Panc1 (cell line): ENCODE measurements at regions not wholly inside any gene's neighbourhood (a gene's known extent, or its start where the extent isn't known, plus 50 kb on each side); places are given as distances from the start of the nearest gene placed in this dataset.

ENCODE experiments used
- POLR2AphosphoS5 ChIP-seq: IDR thresholded peaks from 2 replicates; pipeline ENCODE4 v1.6.1; 2012; ENCODE audit warnings: mild to moderate bottlenecking, low read depth, low read length, moderate library complexity
- SIN3A ChIP-seq: IDR thresholded peaks from 2 replicates; pipeline ENCODE4 v1.6.1; 2012; ENCODE audit warnings: low read depth, mild to moderate bottlenecking, low read length, moderate library complexity, borderline replicate concordance; ENCODE audit not compliant: insufficient read depth
- TF ChIP-seq, protein P1 (sequence below), 2 experiments: IDR thresholded peaks; 2 replicates each; pipeline ENCODE4 v1.6.1; 2011 to 2012; ENCODE audit warnings: low read depth in 2 of 2, control low read depth in 1 of 2, low read length in 1 of 2, mild to moderate bottlenecking in 1 of 2, moderate library complexity in 1 of 2; ENCODE audit not compliant: insufficient read depth in 1 of 2
- TF ChIP-seq, protein P2 (sequence below): fragments of 450-650 bp; IDR thresholded peaks from 2 replicates; pipeline ENCODE4 v1.5.1; 2017; ENCODE audit warnings: mild to moderate bottlenecking

DNA sequence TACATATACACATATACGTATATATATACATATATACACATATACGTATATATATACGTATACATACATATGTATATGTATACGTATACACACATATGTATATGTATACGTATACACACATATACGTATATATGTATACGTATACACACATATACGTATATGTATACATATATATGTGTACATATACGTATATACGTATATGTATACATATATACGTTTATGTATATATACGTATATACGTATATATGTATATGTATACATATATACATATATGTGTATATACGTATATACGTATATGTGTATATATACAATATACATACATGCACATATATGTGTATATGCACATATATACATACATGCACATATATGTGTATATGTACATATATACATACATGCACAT lies 396.2 kb upstream of the DUSP10 start:
- TF ChIP-seq, protein P1, sequence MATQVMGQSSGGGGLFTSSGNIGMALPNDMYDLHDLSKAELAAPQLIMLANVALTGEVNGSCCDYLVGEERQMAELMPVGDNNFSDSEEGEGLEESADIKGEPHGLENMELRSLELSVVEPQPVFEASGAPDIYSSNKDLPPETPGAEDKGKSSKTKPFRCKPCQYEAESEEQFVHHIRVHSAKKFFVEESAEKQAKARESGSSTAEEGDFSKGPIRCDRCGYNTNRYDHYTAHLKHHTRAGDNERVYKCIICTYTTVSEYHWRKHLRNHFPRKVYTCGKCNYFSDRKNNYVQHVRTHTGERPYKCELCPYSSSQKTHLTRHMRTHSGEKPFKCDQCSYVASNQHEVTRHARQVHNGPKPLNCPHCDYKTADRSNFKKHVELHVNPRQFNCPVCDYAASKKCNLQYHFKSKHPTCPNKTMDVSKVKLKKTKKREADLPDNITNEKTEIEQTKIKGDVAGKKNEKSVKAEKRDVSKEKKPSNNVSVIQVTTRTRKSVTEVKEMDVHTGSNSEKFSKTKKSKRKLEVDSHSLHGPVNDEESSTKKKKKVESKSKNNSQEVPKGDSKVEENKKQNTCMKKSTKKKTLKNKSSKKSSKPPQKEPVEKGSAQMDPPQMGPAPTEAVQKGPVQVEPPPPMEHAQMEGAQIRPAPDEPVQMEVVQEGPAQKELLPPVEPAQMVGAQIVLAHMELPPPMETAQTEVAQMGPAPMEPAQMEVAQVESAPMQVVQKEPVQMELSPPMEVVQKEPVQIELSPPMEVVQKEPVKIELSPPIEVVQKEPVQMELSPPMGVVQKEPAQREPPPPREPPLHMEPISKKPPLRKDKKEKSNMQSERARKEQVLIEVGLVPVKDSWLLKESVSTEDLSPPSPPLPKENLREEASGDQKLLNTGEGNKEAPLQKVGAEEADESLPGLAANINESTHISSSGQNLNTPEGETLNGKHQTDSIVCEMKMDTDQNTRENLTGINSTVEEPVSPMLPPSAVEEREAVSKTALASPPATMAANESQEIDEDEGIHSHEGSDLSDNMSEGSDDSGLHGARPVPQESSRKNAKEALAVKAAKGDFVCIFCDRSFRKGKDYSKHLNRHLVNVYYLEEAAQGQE (IDR thresholded peaks at IDR 0.05; ENCODE audit: insufficient read depth in 1 of 2, low read depth in 2 of 2, low read length in 1 of 2), result no peak
- TF ChIP-seq, protein P2, sequence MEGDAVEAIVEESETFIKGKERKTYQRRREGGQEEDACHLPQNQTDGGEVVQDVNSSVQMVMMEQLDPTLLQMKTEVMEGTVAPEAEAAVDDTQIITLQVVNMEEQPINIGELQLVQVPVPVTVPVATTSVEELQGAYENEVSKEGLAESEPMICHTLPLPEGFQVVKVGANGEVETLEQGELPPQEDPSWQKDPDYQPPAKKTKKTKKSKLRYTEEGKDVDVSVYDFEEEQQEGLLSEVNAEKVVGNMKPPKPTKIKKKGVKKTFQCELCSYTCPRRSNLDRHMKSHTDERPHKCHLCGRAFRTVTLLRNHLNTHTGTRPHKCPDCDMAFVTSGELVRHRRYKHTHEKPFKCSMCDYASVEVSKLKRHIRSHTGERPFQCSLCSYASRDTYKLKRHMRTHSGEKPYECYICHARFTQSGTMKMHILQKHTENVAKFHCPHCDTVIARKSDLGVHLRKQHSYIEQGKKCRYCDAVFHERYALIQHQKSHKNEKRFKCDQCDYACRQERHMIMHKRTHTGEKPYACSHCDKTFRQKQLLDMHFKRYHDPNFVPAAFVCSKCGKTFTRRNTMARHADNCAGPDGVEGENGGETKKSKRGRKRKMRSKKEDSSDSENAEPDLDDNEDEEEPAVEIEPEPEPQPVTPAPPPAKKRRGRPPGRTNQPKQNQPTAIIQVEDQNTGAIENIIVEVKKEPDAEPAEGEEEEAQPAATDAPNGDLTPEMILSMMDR, result no peak
- no peak for TF ChIP-seq POLR2AphosphoS5
- no peak for TF ChIP-seq SIN3A
